NCI-H2107 treated with DMSO at 0.1 percent for 48 hours (cell line): ENCODE measurements at regions not wholly inside any gene's neighbourhood (a gene's known extent, or its start where the extent isn't known, plus 50 kb on each side); places are given as distances from the start of the nearest gene placed in this dataset.

ENCODE experiments used
- DNase-seq: peaks from one replicate; lab custom pipeline; 2025; ENCODE audit not compliant: unreplicated experiment; lab: John Stamatoyannopoulos, UW

- DNase-seq, result no peak
Measured at GRCh38 chr13:39967199-39967959, 311.9 kb downstream of the COG6 start.

- no peak for DNase-seq
Measured at GRCh38 chr13:39968646-39969475, 313.4 kb downstream of the COG6 start.

- DNase-seq, result no peak
Measured at GRCh38 chr13:39970177-39970846, 314.9 kb downstream of the COG6 start.

GRCh38 chr13:39971526-39971925 is 316.1 kb downstream of the COG6 start:
- DNase-seq, result no peak

- DNase-seq, result no peak
Measured at GRCh38 chr13:39976481-39976880, 321.0 kb downstream of the COG6 start.

GRCh38 chr13:39981056-39981455 is 325.6 kb downstream of the COG6 start:
- DNase-seq, result no peak

- DNase-seq, result no peak
Measured at GRCh38 chr13:39982745-39983144, 327.3 kb downstream of the COG6 start.

GRCh38 chr13:39985071-39985470 is 329.6 kb downstream of the COG6 start:
- no peak for DNase-seq

- DNase-seq, result no peak
Measured at GRCh38 chr13:39988351-39988750, 332.9 kb downstream of the COG6 start.

GRCh38 chr13:39998166-39998565 is 342.7 kb downstream of the COG6 start:
- DNase-seq, result no peak

GRCh38 chr13:40002016-40002415 is 346.6 kb downstream of the COG6 start:
- no peak for DNase-seq

GRCh38 chr13:40013554-40013953 is 358.1 kb downstream of the COG6 start:
- DNase-seq, result no peak

GRCh38 chr13:40016953-40017660 is 361.6 kb downstream of the COG6 start:
- DNase-seq, result no peak

- DNase-seq, result no peak
Measured at GRCh38 chr13:40017662-40018262, 362.3 kb downstream of the COG6 start.

GRCh38 chr13:40023595-40024203 is 368.2 kb downstream of the COG6 start:
- DNase-seq, result no peak

- no peak for DNase-seq
Measured at GRCh38 chr13:40024204-40024966, 368.9 kb downstream of the COG6 start.

GRCh38 chr13:40024967-40025714 is 369.7 kb downstream of the COG6 start:
- no peak for DNase-seq

GRCh38 chr13:40026174-40026585 is 370.7 kb downstream of the COG6 start:
- DNase-seq, result no peak

- DNase-seq, result no peak
Measured at GRCh38 chr13:40026741-40027140, 371.3 kb downstream of the COG6 start.
